GM21619 (cell line): ENCODE measurements at regions not wholly inside any gene's neighbourhood (a gene's known extent, or its start where the extent isn't known, plus 50 kb on each side); places are given as distances from the start of the nearest gene placed in this dataset.
"Not testable (repeated sequence)": the region's sequence is repeated elsewhere in the genome, so short reads cannot be mapped to it uniquely, and the experiment has no call there.

Experiments used
- ATAC-seq: cut with Tn5 transposase; IDR thresholded peaks from one replicate; pipeline ENCODE4 v1.9.1; 2021; ENCODE audit not compliant: unreplicated experiment

DNA sequence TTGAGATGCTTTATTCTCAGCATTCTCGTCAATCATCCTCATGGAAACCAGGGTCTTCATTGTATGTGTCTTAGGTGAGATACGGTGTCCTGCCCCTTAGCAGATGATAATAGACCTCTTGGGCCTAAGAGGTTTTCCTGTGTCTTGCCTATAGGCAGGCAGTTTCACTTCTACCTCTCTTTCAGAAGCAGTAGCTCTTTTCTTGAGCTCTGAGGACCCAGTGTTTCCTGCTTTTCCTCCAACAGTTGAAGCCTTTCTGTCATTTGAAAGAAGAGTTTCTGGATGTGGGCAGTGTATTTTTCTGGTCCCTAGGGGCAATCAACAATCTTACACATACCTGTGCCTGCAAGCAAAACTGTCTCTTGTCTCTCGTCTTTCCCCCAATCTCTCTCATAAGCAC lies 1550.3 kb upstream of the LRRTM3 start:
- no peak for ATAC-seq

DNA sequence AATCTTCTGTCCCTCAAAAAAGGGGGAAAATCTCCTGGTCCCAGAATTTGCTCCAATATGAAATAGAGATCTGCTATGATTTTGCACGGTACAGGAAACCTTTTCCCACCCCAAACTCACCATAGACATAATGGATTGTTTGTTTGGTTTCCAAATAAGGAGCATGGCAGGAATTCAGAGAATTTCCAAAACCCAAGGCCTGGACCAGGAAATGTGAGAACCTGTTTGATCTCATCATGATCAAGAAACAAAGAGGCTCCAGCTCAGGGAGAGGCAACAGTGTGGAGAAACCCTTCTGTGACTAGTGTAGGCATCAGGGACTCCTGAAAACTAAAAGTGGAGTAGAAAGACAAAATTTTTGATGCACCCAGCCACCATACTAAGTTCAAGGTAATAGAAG lies 1548.1 kb upstream of the LRRTM3 start:
- no peak for ATAC-seq

DNA sequence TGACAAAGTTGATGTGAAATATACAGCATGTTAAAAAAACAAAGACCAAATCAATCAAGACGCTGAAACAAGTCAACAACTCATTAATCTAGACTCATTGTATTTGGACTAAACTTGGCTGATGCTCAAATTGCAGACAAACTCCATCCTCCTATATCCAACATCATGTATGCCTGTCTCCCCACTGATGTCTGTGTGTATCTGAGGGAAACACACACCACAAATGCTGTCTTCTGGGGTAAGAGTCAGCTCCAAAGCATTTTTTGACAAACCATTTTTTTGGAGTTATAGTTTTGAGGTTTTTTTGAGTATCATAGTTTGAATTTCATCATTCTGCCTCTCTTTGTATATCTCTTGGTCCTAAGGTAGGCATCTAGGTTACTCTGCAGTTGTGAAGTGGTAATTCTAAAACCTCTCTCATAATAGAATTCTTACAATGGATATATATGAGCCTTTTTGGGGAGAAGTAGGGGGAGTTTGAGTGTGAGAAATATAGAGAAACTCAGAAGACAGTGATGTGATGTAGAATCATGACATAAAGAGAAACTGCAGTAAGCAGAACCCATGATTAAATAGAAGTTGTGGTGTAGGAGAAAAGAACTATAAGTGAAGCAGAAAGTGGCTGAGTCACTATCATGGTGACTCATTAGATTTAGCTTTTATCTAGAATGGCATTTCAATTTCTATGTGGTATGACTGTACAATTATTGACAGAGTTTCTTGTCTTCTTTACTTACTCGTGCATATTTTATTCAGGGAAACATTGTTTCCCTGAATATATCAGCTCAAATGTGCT lies 1531.1 kb upstream of the LRRTM3 start:
- no peak for ATAC-seq

DNA sequence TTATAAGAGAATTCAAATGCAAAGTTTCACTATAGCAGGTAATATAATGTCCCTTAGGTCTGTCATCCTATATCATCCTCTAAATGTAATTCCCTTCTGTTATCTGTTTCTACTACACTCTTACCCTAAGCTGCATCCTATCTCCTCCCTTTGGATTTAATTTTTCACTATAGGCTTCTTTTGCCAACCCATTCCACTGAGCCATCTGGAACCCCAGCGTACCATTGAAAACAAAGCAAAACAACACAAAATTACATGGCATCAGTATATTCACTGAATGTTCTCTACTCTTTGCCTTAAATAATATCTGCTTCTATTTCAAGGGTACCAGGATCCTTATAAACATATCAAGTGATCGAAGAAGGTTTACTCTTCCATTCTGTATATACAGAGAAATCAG lies 1530.2 kb upstream of the LRRTM3 start:
- ATAC-seq, result no peak

DNA sequence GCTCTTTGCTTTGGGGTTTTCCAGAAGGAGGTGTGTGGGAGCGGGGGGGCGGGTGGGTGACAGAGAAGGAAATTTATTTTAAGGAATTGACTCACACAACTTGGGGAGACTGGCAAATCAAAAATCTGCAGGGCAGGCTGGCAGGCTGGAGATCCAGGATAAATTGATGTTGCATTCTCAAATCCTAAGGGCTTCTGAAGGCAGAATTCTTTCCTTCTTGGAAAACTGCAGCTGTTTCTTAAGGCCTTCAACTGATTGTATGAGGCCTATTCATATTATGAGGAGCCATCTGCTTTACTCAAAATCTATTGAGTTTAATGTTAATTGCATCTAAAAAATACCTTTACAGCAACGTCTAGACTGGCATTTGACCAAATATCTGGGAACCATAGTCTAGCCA lies 1528.8 kb upstream of the LRRTM3 start:
- no peak for ATAC-seq

DNA sequence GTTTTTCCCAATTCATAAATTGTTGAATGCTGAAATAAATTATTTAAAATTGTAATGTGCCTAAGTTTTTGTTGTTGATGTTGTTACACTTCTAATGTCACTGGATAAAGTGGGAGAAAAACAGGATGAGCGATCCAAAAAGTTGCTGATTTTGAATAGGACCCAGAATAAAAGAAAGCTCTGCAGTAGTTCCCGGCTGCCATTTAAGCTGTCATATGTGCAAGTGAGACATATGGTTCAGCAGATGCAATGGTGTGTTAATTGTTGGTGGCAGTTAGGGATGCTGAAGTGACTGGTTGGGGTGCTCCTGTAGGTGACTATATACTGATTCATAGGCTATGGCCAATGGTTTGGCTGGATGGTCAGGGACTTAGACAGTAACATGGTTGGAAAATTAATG lies 1517.4 kb upstream of the LRRTM3 start:
- ATAC-seq, result no peak

DNA sequence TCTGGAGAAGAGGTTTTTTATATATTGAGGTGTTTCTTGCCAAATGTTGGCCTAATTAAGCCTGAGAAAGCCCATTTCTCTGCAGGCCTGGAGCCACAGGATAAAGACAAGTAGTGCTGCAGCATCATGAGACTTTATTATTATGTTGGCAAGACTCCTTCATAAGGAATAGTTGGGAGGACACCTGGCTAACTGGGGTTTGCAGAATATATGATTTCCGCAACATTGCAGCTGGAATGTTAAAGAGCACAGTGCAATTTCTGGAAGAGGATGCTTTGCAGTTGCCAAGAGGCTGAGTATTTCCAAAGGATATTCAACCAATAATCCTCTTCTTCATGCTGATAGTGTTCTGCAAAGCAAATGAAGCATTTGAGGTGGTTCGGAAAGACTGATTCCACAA lies 1512.8 kb upstream of the LRRTM3 start:
- no peak for ATAC-seq

DNA sequence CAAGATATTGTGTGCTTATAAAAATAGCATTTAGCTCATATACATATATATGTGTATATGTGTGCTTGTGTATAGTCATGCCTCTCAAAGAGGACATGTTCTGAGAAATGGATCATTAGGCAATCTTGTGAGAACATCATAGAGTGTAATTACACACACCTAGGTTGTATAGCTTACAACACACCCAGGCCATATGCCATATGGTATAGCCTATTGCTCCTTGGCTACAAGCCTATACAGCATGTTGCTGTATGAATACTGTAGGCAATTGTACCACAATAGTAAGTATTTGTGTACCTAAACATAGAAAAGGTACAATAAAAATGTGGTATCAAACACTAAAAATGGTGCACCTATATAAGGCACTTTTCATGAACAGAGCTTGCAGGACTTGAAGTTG lies 1510.5 kb upstream of the LRRTM3 start:
- no peak for ATAC-seq

DNA sequence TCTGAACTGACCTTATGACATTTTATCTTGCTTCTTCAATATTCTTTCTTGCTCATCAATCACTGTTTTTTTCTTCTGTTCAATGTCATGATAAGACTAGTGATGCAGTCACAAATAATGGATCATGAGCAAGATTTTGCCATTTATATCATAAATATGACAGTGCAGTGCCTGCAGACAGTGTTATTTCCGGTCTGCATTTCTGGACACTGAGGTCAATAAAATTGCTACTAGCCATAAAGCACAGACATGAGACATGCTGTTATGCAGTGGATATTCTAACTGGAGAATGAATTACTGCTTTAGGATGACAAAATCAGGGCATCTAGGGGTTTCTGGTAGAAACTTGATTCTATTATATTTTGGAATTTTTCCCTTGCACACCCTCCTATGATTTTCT lies 1509.7 kb upstream of the LRRTM3 start:
- no peak for ATAC-seq

DNA sequence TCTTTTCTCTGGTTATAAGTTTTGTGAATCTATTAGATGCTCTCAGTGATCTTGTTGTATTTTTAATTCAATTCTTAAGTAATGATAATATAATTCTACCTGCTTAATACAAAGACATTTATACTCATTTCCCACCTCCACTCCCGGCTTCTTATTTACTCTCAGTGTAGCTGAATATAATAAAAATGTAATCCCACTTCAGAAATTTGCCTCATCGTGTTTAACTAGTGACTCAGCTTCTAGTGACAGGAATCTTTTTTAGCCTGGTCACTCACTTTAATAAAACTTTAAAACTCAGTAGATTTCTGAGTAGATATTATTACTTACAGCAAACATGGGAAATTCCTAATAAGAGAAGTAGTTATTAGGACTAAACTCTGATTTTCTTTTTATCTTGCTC lies 1506.2 kb upstream of the LRRTM3 start:
- no peak for ATAC-seq

DNA sequence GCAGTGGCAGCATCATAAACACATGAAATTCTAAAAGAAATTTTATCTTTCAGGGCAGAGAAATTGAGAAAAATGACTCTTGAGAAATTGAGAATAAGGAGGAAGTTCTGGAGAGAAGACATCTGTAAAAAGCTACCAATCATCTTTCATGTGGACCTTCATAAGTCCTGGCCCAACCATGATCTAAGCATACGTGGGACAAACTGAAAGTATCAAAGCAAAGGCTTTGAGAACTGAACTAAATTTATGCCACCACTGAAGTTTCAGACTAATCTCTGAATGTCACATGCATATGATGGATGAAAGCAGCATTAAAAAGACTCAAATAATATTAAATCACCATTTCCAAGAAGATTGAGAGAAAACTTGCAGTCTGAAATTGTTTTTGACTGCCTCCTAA lies 1502.8 kb upstream of the LRRTM3 start:
- no peak for ATAC-seq

DNA sequence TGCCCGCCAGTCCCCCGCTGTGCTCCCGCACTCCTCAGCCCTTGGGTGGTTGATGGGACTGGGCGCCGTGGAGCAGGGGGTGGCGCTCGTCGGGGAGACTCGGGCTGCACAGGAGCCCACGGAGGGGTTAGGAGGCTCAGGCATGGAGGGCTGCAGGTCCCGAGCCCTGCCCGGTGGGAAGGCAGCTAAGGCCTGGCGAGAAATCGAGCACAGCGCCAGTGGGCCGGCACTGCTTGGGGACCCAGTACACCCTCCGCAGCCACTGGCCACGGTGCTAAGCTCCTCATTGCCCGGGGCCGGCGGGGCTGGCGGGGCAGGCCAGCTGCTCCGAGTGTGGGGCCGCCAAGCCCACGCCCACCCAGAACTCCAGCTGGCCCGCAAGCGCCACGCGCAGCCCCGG lies 1496.5 kb upstream of the LRRTM3 start:
- not testable (repeated sequence) for ATAC-seq

DNA sequence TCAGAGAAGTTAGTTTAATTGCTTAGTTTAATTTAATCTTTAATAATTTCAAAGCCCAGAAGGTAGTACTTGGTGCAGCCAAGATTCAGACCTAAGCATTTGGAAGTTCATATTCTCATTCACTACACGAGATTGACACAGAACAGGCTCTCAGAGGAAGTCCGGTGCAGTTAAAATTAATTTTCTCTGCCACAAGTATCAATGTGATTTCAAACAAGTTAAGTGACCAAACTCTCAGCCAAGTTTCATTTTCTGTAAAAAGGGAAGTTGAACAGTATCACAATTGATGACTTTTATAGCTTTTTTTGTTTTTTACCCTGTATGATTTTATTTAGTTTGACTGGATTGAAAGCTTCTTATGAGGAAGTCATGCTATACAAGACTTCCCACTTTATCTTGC lies 1494.9 kb upstream of the LRRTM3 start:
- no peak for ATAC-seq

DNA sequence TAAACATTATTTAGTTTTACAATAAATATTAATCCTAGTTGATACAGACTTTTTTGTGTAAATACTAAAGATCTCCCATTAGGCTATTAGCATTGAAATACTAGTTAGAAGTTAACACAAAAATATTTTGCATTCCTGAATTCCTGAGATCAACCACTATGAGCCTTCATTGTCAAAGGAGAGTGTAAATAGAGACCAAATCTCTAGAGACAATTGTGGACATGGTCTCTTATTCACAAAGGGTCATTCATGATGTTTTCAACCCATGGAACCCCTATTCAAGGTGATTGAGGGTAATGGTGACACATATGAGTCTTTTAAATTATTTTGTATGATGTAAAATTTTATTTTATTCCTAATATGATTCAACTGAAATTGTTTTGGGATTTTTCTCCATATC lies 1454.8 kb upstream of the LRRTM3 start:
- ATAC-seq, result no peak

DNA sequence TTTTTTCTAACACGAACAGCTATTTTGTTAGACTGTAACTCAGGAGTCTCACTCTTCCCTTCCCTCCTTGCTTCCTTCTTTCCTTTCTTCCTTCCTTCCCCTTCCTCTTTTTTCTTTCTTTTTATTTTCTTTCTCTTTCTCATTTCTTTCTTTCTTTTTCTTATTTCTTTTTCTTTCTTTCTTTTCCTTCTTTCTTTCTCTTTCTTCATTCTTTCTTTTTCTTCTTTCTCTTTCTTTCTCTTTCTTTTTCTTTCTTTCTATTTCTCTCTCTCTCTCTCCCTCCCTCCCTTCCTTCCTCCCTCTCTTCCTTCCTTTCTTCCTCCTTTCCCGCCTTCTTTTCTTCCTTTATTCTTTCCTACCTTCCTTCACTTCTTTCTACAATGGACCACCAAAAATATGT lies 1443.0 kb upstream of the LRRTM3 start:
- no peak for ATAC-seq

DNA sequence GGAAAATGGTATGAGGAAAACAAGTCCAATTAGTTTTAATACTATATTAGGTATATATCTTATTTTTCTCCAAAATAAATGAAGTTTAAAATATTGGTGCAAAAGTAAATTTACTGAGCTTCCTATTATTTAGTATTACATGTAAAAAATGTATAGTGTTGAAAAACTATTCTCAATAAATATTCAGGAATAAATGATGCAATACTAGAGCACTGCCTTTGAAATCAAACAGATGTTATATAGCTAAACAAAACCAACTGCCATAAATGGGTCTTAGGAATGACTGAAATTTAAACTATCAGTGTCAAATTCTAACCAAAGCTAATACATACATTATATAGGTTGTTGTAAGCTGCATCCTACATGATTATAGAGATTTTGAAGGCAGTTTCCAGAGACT lies 1434.0 kb upstream of the LRRTM3 start:
- ATAC-seq, result no peak

DNA sequence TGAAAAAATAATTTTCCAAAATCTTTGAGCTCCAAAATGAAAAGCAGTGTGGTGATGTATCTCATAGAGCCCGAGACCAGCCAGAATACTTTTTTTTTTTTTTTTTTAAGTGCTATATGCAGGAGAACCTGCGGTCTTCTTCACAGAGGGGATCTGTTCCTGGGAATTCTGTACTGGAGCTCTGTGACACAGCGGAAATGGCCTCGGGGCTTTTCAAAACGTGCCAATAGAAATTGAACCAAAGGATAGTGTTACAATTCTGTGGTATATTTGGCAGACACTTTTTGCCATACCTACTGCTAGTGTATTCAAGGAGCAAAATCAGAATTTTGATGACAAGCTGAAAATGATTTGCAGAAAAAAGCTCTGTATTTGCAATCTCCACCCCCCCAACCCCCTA lies 1429.3 kb upstream of the LRRTM3 start:
- ATAC-seq, result no peak

DNA sequence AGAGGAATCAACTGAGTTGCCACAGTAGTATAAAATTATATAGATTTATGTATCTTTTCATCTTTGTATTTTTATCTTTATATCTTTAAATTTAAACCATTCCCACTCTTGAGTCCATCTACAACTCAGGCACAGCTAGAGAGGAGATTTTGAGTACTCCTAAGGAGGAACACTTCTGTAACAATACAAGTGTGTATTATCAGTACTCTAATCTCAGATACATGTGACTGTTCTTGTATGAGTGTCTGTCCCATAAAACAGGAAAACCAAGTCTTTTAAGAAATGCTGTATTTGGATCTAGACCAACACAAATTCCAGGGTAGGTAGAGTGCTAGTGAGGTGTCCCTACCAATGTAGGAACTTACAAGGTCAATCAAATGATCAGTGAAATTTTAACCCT lies 1428.0 kb upstream of the LRRTM3 start:
- no peak for ATAC-seq

DNA sequence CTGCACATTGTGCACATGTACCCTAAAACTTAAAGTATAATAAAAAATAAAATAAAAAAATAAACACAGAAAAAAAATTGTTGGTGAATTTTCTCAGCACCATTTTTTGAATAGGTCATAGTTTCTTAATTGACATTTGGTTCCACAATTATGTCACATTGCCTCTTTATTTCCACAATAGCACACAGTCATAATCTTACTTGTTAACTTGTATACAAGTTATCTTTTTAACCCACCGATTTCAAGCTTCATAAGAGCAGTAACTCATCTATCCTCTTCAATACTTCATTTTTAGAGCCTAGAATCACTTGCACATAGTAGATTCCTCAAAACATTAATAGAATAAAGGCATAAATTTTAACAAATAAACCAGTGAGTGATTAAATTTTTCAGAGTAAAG lies 1425.1 kb upstream of the LRRTM3 start:
- no peak for ATAC-seq

DNA sequence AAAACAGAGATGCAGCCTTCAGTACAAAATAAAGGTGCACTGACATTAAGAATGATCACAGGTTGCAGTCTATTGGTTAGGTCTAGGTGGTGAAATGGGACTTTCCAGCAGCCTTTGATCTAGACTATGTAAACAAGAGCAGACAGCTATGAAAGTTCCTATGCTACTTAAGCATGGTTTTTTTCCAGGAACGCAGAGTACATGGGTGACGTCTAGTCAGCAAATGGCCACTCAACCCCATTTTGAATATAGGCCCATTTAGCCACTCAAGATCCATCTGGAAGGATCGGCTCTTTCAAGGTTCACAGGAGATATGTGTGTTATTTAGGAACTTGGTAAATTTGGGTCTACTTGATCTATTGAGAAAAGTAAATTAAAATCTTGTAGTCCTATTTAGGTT lies 1424.6 kb upstream of the LRRTM3 start:
- ATAC-seq, result no peak

DNA sequence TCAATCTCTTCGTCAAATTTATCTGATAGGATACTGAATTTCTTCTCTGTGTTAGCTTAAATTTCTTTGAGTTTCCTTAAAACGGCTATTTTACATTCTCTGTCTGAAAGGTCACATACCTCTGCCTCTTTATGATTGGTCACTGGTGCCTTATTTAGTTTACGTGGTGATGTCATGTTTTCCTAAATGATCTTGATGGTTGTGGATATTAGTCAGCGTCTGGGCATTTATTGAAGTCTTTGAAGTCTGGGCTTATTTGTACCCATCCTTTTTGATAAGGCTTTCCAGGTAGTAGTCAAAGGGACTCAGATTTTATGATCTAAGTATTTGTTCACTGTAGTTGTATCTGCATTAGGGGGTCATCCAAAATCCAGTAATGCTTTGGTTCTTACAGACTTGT lies 1407.5 kb upstream of the LRRTM3 start:
- ATAC-seq, result no peak

DNA sequence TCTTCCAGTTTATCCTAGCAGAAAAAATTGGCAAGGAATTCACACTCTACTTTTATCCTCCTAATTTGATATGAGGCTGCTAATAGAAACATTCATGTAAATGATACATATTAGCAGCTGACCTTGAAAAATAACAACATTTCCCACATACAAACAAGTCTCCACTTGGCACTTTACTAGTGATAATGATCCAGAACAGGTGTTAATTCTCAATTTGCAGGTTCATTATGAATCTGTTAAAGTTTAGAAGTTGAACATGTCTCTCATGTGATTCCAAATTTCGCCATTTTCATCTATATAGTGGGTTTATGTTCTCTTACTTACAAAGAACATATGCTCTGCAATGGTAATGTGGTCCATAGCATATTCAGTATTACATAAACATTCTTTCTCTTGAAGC lies 1396.8 kb upstream of the LRRTM3 start:
- no peak for ATAC-seq

DNA sequence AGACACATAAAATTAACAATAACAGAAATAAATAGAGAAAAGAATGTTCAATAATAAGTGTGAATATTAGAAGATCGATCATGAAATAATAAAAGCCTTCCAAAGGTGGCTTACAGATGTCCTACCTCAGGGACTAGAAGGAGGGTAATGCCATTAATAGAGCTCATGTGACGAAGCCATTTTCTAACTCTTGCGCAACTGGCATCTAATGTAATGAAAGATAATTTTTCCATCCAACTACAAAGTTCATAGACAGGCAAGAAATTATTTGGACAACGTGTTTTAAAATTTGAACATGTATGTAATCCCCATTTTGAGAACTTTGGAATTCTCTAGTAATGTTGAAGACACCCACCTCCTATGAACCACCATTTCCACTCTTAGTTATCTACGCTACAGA lies 1394.3 kb upstream of the LRRTM3 start:
- no peak for ATAC-seq
